Naive B cell (primary cell): ENCODE measurements at regions not wholly inside any gene's neighbourhood (a gene's known extent, or its start where the extent isn't known, plus 50 kb on each side); places are given as distances from the start of the nearest gene placed in this dataset.

ENCODE experiments used
- ATAC-seq, 2 donors: fragments of 150-1000 bp; cut with Tn5 transposase; 2 replicates each; pipeline ENCODE4 v1.10.0; 2021; ENCODE audit warnings: low read depth in 2 of 2, mild to moderate bottlenecking in 2 of 2, moderate library complexity in 2 of 2
- DNase-seq: peaks from one replicate; pipeline ENCODE4 v3.0.0; 2022
- H3K27ac Mint-ChIP-seq, 6 donors: one replicate each; pipeline ENCODE4 v1.8.0; 2020 to 2022; ENCODE audit warnings: mild to moderate bottlenecking in 6 of 6, mixed read lengths in 6 of 6, moderate library complexity in 5 of 6, inconsistent platforms in 2 of 6
- H3K27me3 Mint-ChIP-seq, 3 donors: one replicate each; pipeline ENCODE4 v1.8.0; 2021 to 2022; ENCODE audit warnings: mixed read lengths in 3 of 3, mild to moderate bottlenecking in 1 of 3
- H3K36me3 Mint-ChIP-seq, 2 donors: one replicate each; pipeline ENCODE4 v1.8.0; 2020 to 2022; ENCODE audit warnings: mixed read lengths in 2 of 2, inconsistent platforms in 1 of 2, mild to moderate bottlenecking in 1 of 2
- H3K4me1 Mint-ChIP-seq, 3 donors: one replicate each; pipeline ENCODE4 v1.8.0; 2020 to 2022; ENCODE audit warnings: mixed read lengths in 3 of 3, inconsistent platforms in 1 of 3, mild to moderate bottlenecking in 1 of 3, moderate library complexity in 1 of 3
- H3K4me3 Mint-ChIP-seq, 8 donors: one replicate each; pipeline ENCODE4 v1.8.0; 2020 to 2022; ENCODE audit warnings: mild to moderate bottlenecking in 8 of 8, mixed read lengths in 8 of 8, moderate library complexity in 8 of 8, inconsistent platforms in 2 of 8
- H3K9me3 Mint-ChIP-seq, 7 donors: one replicate each; pipeline ENCODE4 v1.8.0; 2020 to 2022; ENCODE audit warnings: mixed read lengths in 7 of 7, mild to moderate bottlenecking in 5 of 7, inconsistent platforms in 2 of 7, moderate library complexity in 1 of 7

GRCh38 chr16:73521499-73521898, 473.6 kb upstream of the ZFHX3 start:
- no peak for DNase-seq
- H3K4me1 Mint-ChIP-seq = no peaks in the 10 kb centered on the region
- peaks cover 0 to 5% (median 0%) of the 10 kb centered on the region in 7 donors for H3K9me3 Mint-ChIP-seq
- H3K27ac Mint-ChIP-seq = no peak overlapping the region
- no peak overlapping the region for H3K4me3 Mint-ChIP-seq
- no peak for ATAC-seq
- H3K36me3 Mint-ChIP-seq = no peaks in the 10 kb centered on the region
- H3K27me3 Mint-ChIP-seq = peaks cover 0 to 7% (median 0%) of the 10 kb centered on the region in 3 donors

GRCh38 chr16:73515616-73516015, 467.7 kb upstream of the ZFHX3 start:
- H3K36me3 Mint-ChIP-seq = no peaks in the 10 kb centered on the region
- no peaks in the 10 kb centered on the region for H3K4me1 Mint-ChIP-seq
- ATAC-seq = no peak
- no peak overlapping the region for H3K4me3 Mint-ChIP-seq
- no peak overlapping the region for H3K27ac Mint-ChIP-seq
- H3K27me3 Mint-ChIP-seq = peaks cover 4 to 7% (median 4%) of the 10 kb centered on the region in 3 donors
- DNase-seq = no peak
- H3K9me3 Mint-ChIP-seq = peaks cover 0 to 6% (median 0%) of the 10 kb centered on the region in 7 donors

GRCh38 chr16:73510852-73511251, 462.9 kb upstream of the ZFHX3 start:
- Mint-ChIP-seq H3K36me3 (no peaks in the 10 kb centered on the region), H3K27ac (no peak overlapping the region), H3K9me3 (peaks cover 0 to 3% (median 0%) of the 10 kb centered on the region in 7 donors), H3K4me3 (no peak overlapping the region), H3K4me1 (no peaks in the 10 kb centered on the region), H3K27me3 (peaks cover 0 to 9% (median 9%) of the 10 kb centered on the region in 3 donors)
- no peak for DNase-seq
- no peak for ATAC-seq

- no peaks in the 10 kb centered on the region for H3K9me3 Mint-ChIP-seq
- H3K4me3 Mint-ChIP-seq = no peak overlapping the region
- H3K36me3 Mint-ChIP-seq = no peaks in the 10 kb centered on the region
- peak overlapping the region in 1 of 6 donors; percentile 12 for H3K27ac Mint-ChIP-seq
- no peak for ATAC-seq
- peaks cover 0 to 9% (median 9%) of the 10 kb centered on the region in 3 donors for H3K27me3 Mint-ChIP-seq
- H3K4me1 Mint-ChIP-seq = no peaks in the 10 kb centered on the region
- no peak for DNase-seq
Observed at GRCh38 chr16:73506568-73507056, 458.7 kb upstream of the ZFHX3 start.

- H3K4me1 Mint-ChIP-seq = no peaks in the 10 kb centered on the region
- H3K27me3 Mint-ChIP-seq = peaks cover 0 to 10% (median 5%) of the 10 kb centered on the region in 3 donors
- ATAC-seq (no peak), DNase-seq (no peak)
- H3K9me3 Mint-ChIP-seq = no peaks in the 10 kb centered on the region
- H3K36me3 Mint-ChIP-seq = no peaks in the 10 kb centered on the region
- H3K27ac Mint-ChIP-seq = no peak overlapping the region
- no peak overlapping the region for H3K4me3 Mint-ChIP-seq
Observed at GRCh38 chr16:73505577-73505976, 457.6 kb upstream of the ZFHX3 start.

- Mint-ChIP-seq H3K4me3 (no peak overlapping the region), H3K4me1 (no peaks in the 10 kb centered on the region), H3K27me3 (peaks cover 0 to 10% (median 0%) of the 10 kb centered on the region in 3 donors), H3K27ac (no peak overlapping the region), H3K36me3 (no peaks in the 10 kb centered on the region), H3K9me3 (no peaks in the 10 kb centered on the region)
- DNase-seq (no peak), ATAC-seq (no peak)
Observed at GRCh38 chr16:73504591-73505575, 457.0 kb upstream of the ZFHX3 start.

- no peaks in the 10 kb centered on the region for H3K36me3 Mint-ChIP-seq
- peaks cover 0 to under 1% (median 0%) of the 10 kb centered on the region in 7 donors for H3K9me3 Mint-ChIP-seq
- peaks cover 0 to 14% (median 9%) of the 10 kb centered on the region in 3 donors for H3K27me3 Mint-ChIP-seq
- H3K4me1 Mint-ChIP-seq = no peaks in the 10 kb centered on the region
- H3K27ac Mint-ChIP-seq = no peak overlapping the region
- no peak for ATAC-seq
- DNase-seq = no peak
- H3K4me3 Mint-ChIP-seq = no peak overlapping the region
Observed at GRCh38 chr16:73503093-73503492, 455.2 kb upstream of the ZFHX3 start.

- DNase-seq = no peak
- Mint-ChIP-seq H3K9me3 (peaks cover 0 to 4% (median 0%) of the 10 kb centered on the region in 7 donors), H3K4me3 (no peak overlapping the region), H3K4me1 (no peaks in the 10 kb centered on the region), H3K36me3 (no peaks in the 10 kb centered on the region), H3K27me3 (peaks cover 0 to 20% (median 10%) of the 10 kb centered on the region in 3 donors), H3K27ac (no peak overlapping the region)
- no peak for ATAC-seq
Observed at GRCh38 chr16:73499276-73499675, 451.3 kb upstream of the ZFHX3 start.

- no peaks in the 10 kb centered on the region for H3K36me3 Mint-ChIP-seq
- H3K4me1 Mint-ChIP-seq = peaks cover 4 to 9% (median 6%) of the 10 kb centered on the region in 3 donors
- no peak overlapping the region for H3K27ac Mint-ChIP-seq
- peaks cover 3 to 10% (median 4%) of the 10 kb centered on the region in 7 donors for H3K9me3 Mint-ChIP-seq
- no peak overlapping the region for H3K4me3 Mint-ChIP-seq
- ATAC-seq (no peak), DNase-seq (no peak)
- peaks cover 29 to 51% (median 41%) of the 10 kb centered on the region in 3 donors for H3K27me3 Mint-ChIP-seq
Observed at GRCh38 chr16:73485880-73486279, 438.0 kb upstream of the ZFHX3 start.

GRCh38 chr16:73483934-73484711, 436.2 kb upstream of the ZFHX3 start:
- Mint-ChIP-seq H3K4me1 (peaks cover 4 to 9% (median 6%) of the 10 kb centered on the region in 3 donors), H3K27me3 (peaks cover 32 to 57% (median 45%) of the 10 kb centered on the region in 3 donors)
- no peak for ATAC-seq

GRCh38 chr16:73483076-73483791, 435.3 kb upstream of the ZFHX3 start:
- DNase-seq (no peak), ATAC-seq (no peak)
- Mint-ChIP-seq H3K36me3 (no peaks in the 10 kb centered on the region), H3K27me3 (peaks cover 32 to 55% (median 45%) of the 10 kb centered on the region in 3 donors), H3K9me3 (peaks cover 3 to 9% (median 9%) of the 10 kb centered on the region in 7 donors), H3K4me1 (peaks cover 4 to 9% (median 6%) of the 10 kb centered on the region in 3 donors), H3K4me3 (peak overlapping the region in 6 of 8 donors; percentile 0 to 71 (median 46)), H3K27ac (no peak overlapping the region)

More at GRCh38 chr16:73483934-73484711, 436.2 kb upstream of the ZFHX3 start:
- no peak overlapping the region for H3K4me3 Mint-ChIP-seq
- no peaks in the 10 kb centered on the region for H3K36me3 Mint-ChIP-seq
- H3K27ac Mint-ChIP-seq = no peak overlapping the region
- DNase-seq = no peak
- H3K9me3 Mint-ChIP-seq = peaks cover 3 to 10% (median 7%) of the 10 kb centered on the region in 7 donors

GRCh38 chr16:73482310-73482709, 434.4 kb upstream of the ZFHX3 start:
- H3K9me3 Mint-ChIP-seq = peaks cover 3 to 9% (median 5%) of the 10 kb centered on the region in 7 donors
- H3K4me1 Mint-ChIP-seq = peaks cover 4 to 9% (median 6%) of the 10 kb centered on the region in 3 donors
- ATAC-seq = no peak
- H3K27ac Mint-ChIP-seq = no peak overlapping the region
- peaks cover 32 to 50% (median 40%) of the 10 kb centered on the region in 3 donors for H3K27me3 Mint-ChIP-seq
- H3K36me3 Mint-ChIP-seq = no peaks in the 10 kb centered on the region
- DNase-seq = no peak
- no peak overlapping the region for H3K4me3 Mint-ChIP-seq

GRCh38 chr16:73480381-73480780, 432.5 kb upstream of the ZFHX3 start:
- H3K27ac Mint-ChIP-seq = no peak overlapping the region
- no peak for DNase-seq
- H3K27me3 Mint-ChIP-seq = peaks cover 27 to 39% (median 27%) of the 10 kb centered on the region in 3 donors
- H3K36me3 Mint-ChIP-seq = no peaks in the 10 kb centered on the region
- H3K9me3 Mint-ChIP-seq = peaks cover 0 to 6% (median 3%) of the 10 kb centered on the region in 7 donors
- ATAC-seq = no peak
- H3K4me3 Mint-ChIP-seq = no peak overlapping the region
- H3K4me1 Mint-ChIP-seq = peaks cover 4 to 9% (median 6%) of the 10 kb centered on the region in 3 donors
